ENCODE measurements at regions not wholly inside any gene's neighbourhood (a gene's known extent, or its start where the extent isn't known, plus 50 kb on each side); places are given as distances from the start of the nearest gene placed in this dataset.

DNA sequence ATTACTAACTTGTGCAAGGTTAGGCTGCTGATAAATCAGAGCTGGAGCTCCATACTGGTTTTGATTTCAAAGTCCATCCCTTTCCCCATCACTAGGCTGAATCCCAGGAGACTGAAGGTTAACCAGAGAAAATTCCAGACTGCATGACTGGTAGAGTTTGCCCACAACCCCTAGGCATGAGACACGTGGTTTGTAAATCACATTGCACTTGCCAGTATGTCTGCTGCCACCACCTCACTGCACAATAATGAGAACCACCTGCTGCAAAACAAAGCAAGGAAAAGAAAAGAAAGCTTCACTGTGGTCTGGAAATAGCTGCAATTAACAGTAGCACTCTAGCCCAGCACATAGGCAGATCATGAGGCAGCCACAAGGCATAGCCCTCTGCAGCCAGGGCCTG is 67.6 kb upstream of the NTM start:
- POLR2A ChIA-PET: no interaction called here
- H3K27me3 ChIP-seq (ENCODE audit: insufficient read depth, low read length): no peaks in the 10 kb centered on the region
- no peak overlapping the region for H3K4me2 ChIP-seq (ENCODE audit: low read length)
- no peaks in the 10 kb centered on the region for H3K79me2 ChIP-seq (ENCODE audit: insufficient read depth, low read length)
- no TSS peak for BruUV-seq (replicated peaks)
- ATAC-seq (no peak), DNase-seq (ENCODE audit: low read depth, low spot score) (no peak)
- no peaks in the 10 kb centered on the region for H3K36me3 ChIP-seq (ENCODE audit: control insufficient read depth in 1 of 2, insufficient read depth in 2 of 2, low read length in 2 of 2)
- H3K9me3 ChIP-seq (ENCODE audit: control insufficient read depth in 1 of 2, insufficient read depth in 1 of 2, low read depth in 1 of 2, low read length in 2 of 2): peaks cover 0 to 20% of the 10 kb centered on the region in 2 experiments; a peak in 2 of 4 replicates
- no peak overlapping the region for H2AFZ ChIP-seq (ENCODE audit: low read depth, low read length, poor library complexity, severe bottlenecking)
- no peaks in the 10 kb centered on the region for H4K20me1 ChIP-seq (ENCODE audit: insufficient read depth)
- no peak overlapping the region for H3K9ac ChIP-seq (ENCODE audit: low read length)
- no peak overlapping the region for H3K27ac ChIP-seq (ENCODE audit: low read depth, low read length)
- H3K4me1 ChIP-seq (ENCODE audit: control insufficient read depth in 1 of 2, insufficient read depth in 2 of 2, low read length in 2 of 2): no peaks in the 10 kb centered on the region
- RAD21 ChIA-PET (ENCODE audit: low non-redundant PET in 1 of 2, low total read pairs in 2 of 2, uncharacterized antibody in 2 of 2, unreplicated experiment in 2 of 2): no interaction called here
- H3K4me3 ChIP-seq (replicated peaks in 1 of 2; ENCODE audit: low read depth in 1 of 2, low read length in 2 of 2): no peak overlapping the region
- no peaks in the 10 kb centered on the region for H3K9me2 ChIP-seq (ENCODE audit: insufficient read depth)
- no peak for TF ChIP-seq EZH2 (IDR thresholded peaks at IDR 0.05)
- TF ChIP-seq POLR2AphosphoS5 (IDR thresholded peaks at IDR 0.05; ENCODE audit: low read depth, low read length): no peak
- TF ChIP-seq EZH2phosphoT487 (IDR thresholded peaks at IDR 0.05; ENCODE audit: borderline replicate concordance): no peak
- TF ChIP-seq CEBPB (IDR thresholded peaks at IDR 0.05; ENCODE audit: low read depth): no peak
- no peak for TF ChIP-seq FOSL1 (IDR thresholded peaks at IDR 0.05; ENCODE audit: low read depth)
- no peak for TF ChIP-seq RAD21 (IDR thresholded peaks at IDR 0.05; ENCODE audit: low read depth)
- no peak for TF ChIP-seq POLR2A (IDR thresholded peaks at IDR 0.05; ENCODE audit: borderline replicate concordance, extremely low read depth, insufficient read depth, insufficient read length)
- no peak for TF ChIP-seq ZNF274 (IDR thresholded peaks at IDR 0.05; ENCODE audit: low read depth, low read length)
- no peak for TF ChIP-seq ATF3 (IDR thresholded peaks at IDR 0.05)
- TF ChIP-seq SP1 (IDR thresholded peaks at IDR 0.05; ENCODE audit: low read depth): no peak
- TF ChIP-seq REST (IDR thresholded peaks at IDR 0.05; ENCODE audit: low read depth): no peak
- no peak for TF ChIP-seq ELF1 (IDR thresholded peaks at IDR 0.05; ENCODE audit: borderline replicate concordance, low read depth)
- TF ChIP-seq MAX (IDR thresholded peaks at IDR 0.05): no peak
- TF ChIP-seq TCF7L2 (IDR thresholded peaks at IDR 0.05; ENCODE audit: borderline replicate concordance, extremely low read depth, insufficient read depth, insufficient read length): no peak
- TF ChIP-seq ZBTB33 (IDR thresholded peaks at IDR 0.05; ENCODE audit: extremely low read depth, insufficient replicate concordance, low read length): no peak
- no peak for TF ChIP-seq CTCF (IDR thresholded peaks at IDR 0.05 in 2 of 3, conservative IDR thresholded peaks at IDR 0.05 in 1 of 3; ENCODE audit: borderline replicate concordance in 1 of 3, insufficient read depth in 1 of 3, low read depth in 2 of 3, low read length in 2 of 3)
- TF ChIP-seq SRF (IDR thresholded peaks at IDR 0.05; ENCODE audit: low read depth): no peak
- no peak for TF ChIP-seq SIN3A (IDR thresholded peaks at IDR 0.05; ENCODE audit: low read depth)
- intact Hi-C loops (cut with micrococcal nuclease): no loop called here
- CTCF ChIA-PET: no interaction called here
